GM10266 (cell line): ENCODE measurements at regions not wholly inside any gene's neighbourhood (a gene's known extent, or its start where the extent isn't known, plus 50 kb on each side); places are given as distances from the start of the nearest gene placed in this dataset.

Source experiments
- DNase-seq: peaks from one replicate; pipeline ENCODE4 v3.0.0; 2012; ENCODE audit errors: extremely low spot score
- CTCF ChIP-seq: IDR thresholded peaks from 2 replicates; pipeline ENCODE4 v1.5.1; 2012; ENCODE audit warnings: mild to moderate bottlenecking, low read depth; ENCODE audit not compliant: control insufficient read depth, insufficient read depth; ENCODE audit errors: missing control alignments

GRCh38 chr5:128800377-128800776 lies 164.9 kb upstream of the SLC27A6 start:
- no peak for TF ChIP-seq CTCF
- no peak for DNase-seq

- no peak for TF ChIP-seq CTCF
These were observed 151.8 kb upstream of the SLC27A6 start for GRCh38 chr5:128813317-128814070.

GRCh38 chr5:128815201-128815600 lies 150.1 kb upstream of the SLC27A6 start:
- no peak for DNase-seq
- no peak for TF ChIP-seq CTCF

More at GRCh38 chr5:128813317-128814070, 151.8 kb upstream of the SLC27A6 start:
- DNase-seq: no peak

GRCh38 chr5:128825826-128826225 lies 139.5 kb upstream of the SLC27A6 start:
- TF ChIP-seq CTCF: no peak

GRCh38 chr5:128826275-128826674 lies 139.0 kb upstream of the SLC27A6 start:
- TF ChIP-seq CTCF: no peak
- DNase-seq: no peak

More at GRCh38 chr5:128825826-128826225, 139.5 kb upstream of the SLC27A6 start:
- DNase-seq: no peak

GRCh38 chr5:128836571-128836970 lies 128.7 kb upstream of the SLC27A6 start:
- no peak for DNase-seq
- TF ChIP-seq CTCF: no peak

- DNase-seq: no peak
- TF ChIP-seq CTCF: no peak
These were observed 126.7 kb upstream of the SLC27A6 start for GRCh38 chr5:128838623-128839022.
